GM18861 (cell line): ENCODE measurements at regions not wholly inside any gene's neighbourhood (a gene's known extent, or its start where the extent isn't known, plus 50 kb on each side); places are given as distances from the start of the nearest gene placed in this dataset.

ENCODE experiments used
- ATAC-seq: cut with Tn5 transposase; IDR thresholded peaks from one replicate; pipeline ENCODE4 v1.9.1; 2021; ENCODE audit not compliant: unreplicated experiment

DNA sequence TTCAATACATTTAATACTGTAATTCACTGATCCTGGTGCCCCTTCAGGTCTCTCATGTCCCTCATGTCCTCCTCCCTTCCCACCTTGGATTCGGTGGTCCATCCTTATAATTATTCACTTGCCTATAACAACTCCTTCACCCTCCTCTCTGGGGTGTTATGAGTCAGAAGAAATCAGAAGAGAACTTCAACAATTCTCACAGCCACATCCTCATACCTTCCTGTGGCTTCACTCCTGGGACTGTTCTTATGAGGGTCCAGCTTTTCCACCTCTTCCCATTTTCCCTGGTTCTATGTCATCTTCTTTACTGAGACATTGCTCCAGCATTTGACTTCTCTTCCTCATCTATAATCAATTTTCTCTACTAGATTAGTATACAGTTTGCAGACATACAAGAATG lies 406.1 kb downstream of the NR2F1-AS1 start:
- ATAC-seq = no peak

DNA sequence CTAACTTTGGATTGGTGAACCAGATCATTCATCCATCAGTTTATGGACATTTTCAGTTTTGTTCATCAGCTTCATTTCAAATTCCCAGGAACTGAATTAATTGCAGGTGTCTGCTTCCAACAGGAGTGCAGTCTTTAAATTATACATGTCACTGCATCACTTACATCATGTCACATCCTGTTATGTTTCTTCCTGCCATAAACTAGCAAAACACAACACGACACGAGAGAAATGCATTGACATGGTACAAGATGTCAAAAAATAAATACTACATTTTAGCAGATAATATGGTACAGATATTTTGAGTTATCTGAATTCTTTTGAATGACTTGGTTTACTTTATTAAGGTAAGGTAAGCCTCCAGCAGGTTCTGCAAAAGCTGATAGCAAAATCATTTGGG lies 415.5 kb downstream of the NR2F1-AS1 start:
- ATAC-seq = no peak

DNA sequence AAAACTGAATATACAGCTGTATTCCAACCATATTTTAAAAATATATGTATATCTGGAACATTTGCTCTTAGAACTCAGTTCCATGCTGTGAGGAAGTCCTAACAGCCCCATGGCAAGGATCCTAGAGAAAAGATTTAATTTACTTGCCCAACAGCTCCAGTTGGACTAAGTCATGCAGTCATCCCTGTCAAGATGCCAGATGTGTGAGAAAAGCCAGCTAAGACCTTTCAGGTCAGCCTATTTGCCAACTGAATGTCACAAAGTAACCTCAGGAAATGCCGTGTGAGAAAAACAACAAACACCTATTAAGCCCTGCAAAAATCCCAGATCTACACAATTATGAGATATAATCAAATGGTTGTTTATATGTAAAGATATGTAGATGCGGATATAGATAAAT lies 416.3 kb downstream of the NR2F1-AS1 start:
- no peak for ATAC-seq

DNA sequence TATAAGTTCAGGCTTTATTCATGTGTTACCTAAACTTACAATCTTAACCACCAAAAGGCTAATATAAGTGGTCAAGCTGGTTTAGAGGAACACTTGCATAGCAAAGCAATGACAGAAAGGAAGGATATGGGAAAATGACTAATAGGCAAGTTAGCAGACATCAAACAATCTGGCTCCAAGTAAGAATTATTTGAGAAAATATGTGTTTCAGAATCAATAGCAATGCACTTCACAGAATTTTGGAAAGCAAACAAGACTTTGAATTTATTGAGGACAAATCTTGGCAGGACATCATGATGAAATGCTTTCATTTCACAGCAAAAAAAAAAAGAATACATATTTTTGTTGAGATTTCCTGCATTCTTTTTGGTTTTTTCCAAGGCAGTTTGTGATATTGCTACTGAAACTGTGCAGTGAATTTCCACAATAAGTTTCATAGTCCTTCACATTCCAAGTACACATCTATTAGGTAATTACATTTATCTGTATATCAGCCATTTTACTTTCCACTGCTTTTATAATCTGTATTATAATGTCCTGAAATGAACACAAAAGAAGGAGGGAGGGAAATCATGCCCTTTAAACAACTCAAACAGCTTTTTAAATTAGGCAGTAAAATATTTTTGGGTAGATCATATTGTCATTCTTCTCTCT lies 417.9 kb downstream of the NR2F1-AS1 start:
- ATAC-seq = no peak

DNA sequence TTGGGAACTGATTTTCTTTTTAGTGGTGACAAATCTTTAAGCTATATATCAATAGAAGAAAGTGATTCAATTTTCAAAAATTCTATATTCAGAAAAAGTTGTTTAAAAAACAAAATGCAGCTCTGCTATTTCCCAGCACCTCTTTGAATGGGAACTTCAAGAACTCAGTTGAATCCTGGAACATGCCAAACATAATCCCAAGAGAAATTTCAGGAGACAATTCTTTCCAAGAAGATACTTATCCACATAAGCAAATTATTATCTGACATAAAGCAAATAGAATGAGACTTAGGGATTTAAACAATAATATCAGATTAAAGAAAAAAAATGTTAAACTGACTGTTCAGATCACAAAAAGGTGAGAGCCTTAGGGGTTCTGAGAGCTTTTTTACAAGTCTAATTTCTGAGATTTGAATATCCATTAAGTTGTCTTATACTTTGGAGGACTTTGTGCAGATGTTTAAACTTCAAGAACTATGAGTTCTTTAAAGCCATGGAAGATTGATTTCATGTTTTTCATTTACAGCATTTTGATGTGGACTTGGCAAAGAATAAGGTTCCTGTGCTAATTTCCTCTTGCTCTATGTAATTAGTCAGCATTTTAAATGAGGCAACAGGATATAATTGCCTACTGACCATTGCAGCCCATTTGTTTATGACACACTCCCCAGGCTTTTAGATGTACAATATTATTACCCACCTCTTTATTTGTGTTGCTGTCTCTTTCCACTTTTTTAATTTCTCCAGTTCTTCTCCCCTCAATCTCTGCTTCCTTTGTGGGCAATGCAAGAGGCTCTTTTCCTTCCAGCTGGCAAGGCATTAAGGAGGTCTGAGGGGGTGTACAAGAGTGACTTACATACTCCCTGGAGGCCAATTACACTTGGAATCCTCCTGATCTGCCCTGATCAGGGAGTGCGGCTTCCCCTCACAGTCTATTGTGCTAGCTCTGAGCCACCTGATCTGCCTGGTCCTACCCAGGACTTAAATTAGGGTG lies 419.1 kb downstream of the NR2F1-AS1 start:
- ATAC-seq = no peak

DNA sequence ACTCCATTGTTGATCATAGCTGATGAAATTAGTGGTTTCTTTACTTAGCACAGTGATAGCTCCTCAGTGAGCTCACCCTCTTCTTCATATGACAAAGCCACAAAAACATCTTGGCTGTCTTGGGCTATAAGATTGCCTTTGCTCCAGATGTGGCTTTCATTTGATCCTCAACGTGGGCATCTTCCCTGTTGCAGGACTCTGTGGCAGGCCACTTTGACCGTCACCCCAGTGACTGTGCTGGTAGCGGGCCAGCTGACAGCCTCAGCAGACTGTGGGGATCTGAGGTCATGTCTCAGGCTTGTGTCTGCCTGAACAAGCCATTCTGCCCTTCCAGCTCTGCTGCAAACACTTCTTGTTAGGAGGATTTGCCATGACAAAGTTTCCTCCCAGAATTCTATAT lies 422.2 kb downstream of the NR2F1-AS1 start:
- no peak for ATAC-seq

DNA sequence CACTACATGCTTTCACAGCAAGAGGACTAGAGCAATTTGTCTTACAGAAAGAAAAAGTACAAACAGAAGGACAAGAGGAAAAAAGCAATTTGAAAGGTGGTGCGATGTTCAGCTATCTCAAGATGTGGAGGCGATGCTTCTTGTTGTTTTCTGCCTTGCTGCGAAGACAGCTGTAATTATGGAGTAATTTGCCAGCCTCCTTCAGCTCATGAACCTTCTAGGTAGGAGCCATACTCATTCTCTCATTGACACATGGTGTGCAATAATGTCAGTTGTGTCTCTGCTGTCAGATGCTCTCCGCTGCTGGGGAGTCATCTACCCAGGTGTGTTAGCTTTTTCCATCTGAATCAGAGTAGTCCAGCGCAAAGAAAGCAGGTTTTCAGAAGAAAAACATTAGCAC lies 424.5 kb downstream of the NR2F1-AS1 start:
- ATAC-seq = no peak

DNA sequence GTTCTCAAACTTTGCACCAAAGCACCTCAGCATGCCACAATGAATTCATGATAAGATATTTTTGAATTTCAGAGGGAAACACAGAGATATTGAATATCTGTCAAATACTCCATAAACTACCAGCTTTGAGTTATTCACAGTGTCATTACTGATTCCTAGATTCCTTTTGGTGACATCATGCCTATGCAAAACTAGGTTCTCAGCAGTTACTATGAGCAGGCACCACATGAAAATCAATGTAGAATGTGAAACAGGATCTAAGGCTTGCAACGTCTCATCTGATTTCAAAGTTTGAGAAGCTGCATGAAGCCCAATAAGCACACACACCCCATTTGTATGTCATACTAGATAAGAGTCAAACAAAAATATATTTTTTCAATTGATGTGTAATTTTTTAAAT lies 426.5 kb downstream of the NR2F1-AS1 start:
- no peak for ATAC-seq

DNA sequence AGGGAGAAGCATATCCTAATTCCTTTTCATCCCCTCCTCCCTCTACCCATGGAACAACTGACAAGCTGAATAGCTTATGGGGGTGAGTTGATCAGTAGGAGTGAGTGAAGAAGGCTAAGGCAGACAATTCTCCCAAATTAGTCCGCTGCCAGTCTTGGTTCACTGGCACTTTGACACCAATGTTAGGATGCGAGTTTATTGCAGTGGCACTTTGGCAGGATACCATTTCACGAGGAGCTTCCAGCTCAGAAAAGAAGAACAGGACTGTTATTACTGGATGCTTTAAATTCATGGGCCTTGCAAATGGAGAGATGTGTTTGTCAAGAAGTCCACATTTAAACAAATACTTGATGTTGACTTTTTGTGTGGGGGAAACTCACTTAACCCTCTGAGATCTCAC lies 427.6 kb downstream of the NR2F1-AS1 start:
- ATAC-seq = no peak

DNA sequence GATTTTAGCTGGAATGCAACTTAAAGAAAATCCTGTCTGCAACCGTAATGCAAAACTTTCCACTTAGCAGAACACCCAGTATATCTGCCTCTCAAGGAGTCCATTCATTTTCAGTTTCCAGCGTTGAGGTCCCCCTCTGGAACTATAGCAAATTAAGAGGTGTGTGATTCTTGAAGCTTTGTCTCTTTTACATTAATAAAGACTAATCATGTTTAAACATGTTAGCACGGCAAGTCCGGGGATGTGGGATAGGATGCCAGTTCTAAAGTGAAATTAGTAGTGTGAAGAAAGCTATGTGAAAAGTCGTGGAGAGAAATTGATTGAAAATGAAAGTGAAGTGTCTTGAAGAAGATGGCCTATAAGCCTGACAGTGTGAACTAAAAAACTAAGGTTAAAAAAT lies 429.1 kb downstream of the NR2F1-AS1 start:
- ATAC-seq = no peak

DNA sequence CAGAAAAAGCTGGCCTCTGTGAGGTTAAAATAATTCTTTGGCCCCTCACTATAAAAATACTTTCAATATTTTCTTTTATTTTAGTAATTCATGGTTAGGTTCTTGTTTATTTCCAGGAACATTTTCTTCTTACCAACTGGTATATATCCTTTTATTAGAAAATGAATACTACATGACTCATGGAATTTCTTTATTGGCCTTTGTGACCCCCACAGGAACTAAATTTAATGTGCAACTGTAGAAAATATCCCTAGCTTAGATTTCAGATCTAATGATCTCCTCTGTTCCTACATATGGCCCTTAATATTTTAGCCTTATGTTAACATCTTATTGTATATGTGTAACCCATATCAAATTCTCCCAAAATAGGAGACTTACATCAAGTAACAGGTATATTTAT lies 429.9 kb downstream of the NR2F1-AS1 start:
- no peak for ATAC-seq

DNA sequence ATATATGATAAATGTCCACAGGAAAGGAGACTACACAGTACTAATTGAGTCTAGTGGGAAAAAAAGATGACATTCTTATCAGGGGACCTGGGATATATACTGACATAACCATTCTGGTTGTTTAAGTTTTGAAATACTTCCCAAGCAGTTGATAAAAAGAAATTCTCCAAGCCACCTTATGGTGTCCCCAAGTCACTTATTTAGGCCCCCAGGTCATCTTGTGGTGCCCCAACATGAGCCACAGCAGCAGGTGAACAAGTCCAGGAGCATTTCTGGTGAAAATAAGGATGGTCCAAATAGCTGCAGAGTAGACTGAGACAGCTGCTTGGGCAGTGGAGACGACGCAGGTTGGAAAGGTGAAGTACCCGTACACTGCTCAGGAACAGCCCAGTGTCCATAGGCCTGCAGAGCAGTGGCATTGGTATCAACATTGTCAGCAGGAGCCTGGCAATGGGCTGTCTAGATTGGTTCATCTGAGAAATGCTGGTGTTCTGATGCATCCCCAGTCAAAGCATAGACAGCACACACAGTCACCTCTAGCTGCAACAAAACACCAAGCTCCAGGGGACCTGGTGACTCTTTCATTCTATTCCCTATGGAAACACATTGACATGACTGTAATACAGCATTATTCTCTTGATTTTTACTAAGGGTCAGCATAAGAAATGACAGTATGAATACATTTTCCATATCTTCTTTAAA lies 430.6 kb downstream of the NR2F1-AS1 start:
- no peak for ATAC-seq

DNA sequence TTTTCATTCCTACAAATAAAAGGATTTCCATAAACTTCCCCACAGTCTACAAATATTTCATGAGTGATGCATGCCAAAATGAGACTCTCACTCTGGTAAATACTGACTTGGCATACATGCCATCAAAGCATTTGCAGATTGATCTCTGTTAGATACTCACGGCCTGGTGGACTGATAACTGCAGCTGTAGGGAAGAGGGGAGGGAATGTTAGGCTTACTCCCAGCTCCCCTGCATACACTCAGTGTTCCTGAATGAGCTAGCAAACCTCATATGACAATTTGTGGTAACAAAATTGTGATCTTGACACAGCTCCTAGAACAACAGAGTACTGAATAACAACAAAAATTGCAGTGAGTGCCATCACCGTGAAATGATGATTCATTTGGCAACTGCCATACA lies 435.3 kb downstream of the NR2F1-AS1 start:
- no peak for ATAC-seq

DNA sequence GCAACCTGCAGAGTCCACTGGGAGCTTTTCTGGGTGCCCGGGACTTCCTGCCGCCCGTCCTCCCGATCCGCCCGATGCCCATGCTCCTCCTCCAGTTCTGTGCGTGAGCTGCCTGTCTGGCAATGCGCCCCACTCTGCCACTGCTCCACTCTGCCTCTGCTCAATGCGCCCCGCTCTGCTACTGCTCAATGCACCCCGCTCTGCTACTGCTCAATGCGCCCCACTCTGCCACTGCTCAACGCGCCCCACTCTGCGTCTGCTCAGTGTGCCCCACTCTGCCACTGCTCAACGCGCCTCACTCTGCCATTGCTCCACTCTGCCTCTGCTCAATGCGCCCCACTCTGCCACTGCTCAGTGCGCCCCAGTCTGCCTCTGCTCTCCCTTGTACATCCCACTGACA lies 436.0 kb downstream of the NR2F1-AS1 start:
- no peak for ATAC-seq

DNA sequence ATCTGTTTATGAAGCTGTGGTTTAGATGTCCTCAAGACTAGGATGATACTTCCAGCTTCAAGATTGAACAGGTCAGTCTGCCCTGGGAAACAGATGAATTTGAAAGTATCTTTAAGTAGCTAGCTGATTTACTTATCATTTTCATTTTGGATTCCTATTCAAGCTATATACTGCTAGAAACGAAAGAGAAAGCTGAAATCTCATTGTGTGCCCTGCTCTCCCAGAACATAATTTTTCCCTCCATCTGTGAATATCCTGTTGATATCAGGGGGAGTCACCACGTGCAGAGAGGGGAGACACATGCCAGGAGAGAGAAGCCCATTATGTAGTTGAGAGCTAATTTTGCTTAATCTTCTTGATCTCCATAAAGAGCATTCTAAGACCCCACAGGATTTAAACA lies 439.1 kb downstream of the NR2F1-AS1 start:
- ATAC-seq = no peak

DNA sequence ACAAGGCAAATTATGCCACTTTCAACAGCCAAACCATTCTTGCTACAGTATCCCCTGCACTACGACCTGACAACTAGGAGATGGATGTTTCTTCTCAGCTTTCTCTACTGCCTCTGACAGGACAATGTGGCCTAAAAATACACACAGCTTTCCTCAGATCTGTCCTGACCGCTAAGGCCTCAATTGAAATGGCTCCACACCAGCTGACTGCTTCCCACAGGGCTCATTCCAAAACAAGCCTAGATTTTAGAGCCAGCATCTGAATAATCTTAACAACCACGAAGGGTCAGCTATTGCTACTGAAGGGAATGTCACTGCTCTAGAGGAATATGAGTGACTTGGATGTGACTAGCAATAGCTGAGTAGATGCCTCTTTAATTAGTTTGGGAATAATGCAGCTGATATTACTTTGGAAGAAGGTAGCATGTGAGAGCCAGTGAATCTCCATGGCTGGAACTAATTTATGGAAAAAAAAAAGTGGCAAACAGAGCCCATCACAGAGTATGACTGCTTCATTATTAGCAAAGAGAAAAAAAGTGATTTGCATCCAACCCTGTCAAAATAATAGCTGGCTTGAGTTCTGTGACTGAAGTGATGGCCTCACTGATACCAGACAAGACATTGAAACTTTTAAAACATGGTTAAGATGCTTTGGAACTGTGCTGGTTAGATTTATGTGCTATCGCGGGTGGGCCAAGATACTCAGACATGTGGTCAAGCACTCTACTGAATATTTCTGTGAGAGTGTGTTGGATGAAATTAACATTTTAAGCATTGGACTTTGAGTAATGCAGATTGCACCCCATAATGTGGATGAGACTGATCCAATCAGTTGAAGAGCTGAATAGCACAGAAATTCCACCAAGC lies 450.2 kb downstream of the NR2F1-AS1 start:
- ATAC-seq = no peak

DNA sequence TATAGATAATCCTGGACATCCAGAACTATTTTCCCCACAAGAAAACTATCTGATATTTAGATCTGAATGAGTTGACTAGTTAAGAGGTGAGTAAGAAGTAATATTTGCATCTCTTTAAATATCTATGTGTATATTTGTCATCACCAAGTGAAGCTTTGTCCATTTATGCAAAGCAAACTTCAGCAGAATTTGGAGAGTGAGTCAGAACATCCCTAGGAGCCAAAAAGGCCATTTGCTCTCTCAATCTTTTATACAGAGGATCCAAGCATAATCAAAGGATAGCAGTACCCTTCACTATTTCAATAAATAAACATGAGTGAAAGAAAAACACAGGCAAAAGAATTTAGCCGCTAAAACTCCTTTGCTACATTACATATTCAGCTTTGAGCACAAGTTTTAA lies 454.4 kb downstream of the NR2F1-AS1 start:
- no peak for ATAC-seq

DNA sequence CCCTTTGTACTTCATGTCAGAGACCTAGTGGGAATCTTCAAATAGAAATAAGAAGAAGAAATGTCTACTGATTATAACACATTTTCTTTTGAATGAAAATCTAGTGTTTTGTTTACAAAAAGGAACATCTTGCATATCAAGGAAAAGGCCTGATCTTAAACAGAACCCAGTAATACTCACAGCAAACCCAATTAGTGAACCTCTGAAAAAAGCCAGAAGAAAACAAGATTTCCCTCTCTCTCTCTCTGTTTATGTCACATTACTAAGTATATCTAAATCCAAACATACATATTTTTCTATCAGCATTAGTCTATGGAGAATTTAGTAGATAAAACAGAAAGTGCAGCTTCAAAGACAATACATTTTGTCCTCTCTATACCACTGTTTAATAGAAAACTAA lies 457.9 kb downstream of the NR2F1-AS1 start:
- ATAC-seq = no peak

DNA sequence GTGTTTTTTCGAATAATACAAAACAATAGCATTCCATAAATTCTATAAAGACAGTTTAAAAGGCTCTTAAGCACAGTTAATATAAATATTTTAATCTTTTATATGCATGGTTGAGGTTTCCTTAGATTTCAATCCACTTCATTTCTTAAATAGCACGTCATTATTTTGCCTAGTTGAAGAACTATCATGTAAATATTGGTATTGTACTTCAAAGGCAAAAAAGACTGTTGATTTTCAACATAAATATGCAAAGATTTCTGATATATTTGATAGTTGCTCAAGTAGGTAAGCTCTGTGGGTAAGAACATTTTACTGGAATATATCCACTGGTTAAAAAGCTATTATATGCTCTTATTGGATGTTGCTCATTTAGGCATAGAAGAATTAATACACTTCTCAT lies 458.6 kb downstream of the NR2F1-AS1 start:
- ATAC-seq = no peak

DNA sequence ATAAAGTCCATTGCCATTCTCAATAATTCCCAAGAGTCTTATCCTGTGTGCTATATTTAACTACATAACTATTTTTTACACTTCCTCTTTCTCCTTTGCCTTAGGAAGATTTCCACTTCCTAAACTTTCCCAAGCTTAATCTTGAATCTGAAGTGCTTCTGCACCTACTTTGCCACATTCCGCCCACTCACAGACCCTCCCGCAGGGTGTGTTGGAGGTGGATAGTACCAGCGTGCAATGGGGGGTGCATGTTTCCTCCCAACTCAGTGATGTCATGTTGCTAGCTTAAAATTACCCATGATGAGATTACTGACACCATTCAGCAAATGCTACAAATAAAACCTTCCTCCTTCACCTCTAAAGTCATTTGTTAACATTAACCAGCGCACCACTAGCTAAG lies 460.2 kb downstream of the NR2F1-AS1 start:
- no peak for ATAC-seq

DNA sequence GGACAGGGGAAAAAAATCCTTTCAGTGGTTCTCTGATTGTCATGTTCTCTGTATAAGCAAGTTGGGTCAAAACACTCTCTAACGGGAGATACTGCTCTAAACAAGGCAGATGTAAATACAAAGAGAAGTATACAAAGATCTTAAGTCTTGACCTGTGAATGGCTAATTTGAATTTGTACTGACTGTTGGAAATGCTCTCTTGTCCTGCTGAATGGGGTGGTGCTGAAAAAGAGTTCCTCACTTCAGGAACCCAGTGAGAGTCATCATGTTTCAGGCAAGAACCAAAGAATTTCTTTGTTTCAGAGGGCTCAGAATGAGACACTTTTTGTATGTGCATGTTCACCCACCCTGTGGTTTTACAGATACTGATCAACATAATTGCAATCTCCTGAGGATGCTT lies 461.0 kb downstream of the NR2F1-AS1 start:
- no peak for ATAC-seq
